Effector memory CD8-positive, alpha-beta T cell (primary cell): ENCODE measurements at regions not wholly inside any gene's neighbourhood (a gene's known extent, or its start where the extent isn't known, plus 50 kb on each side); places are given as distances from the start of the nearest gene placed in this dataset.

Experiments used
- ATAC-seq: fragments of 150-1000 bp; cut with Tn5 transposase; replicated peaks from 2 replicates; pipeline ENCODE4 v1.10.0; 2021; ENCODE audit warnings: mild to moderate bottlenecking, moderate library complexity
- DNase-seq, 3 experiments: peaks; one replicate each; pipeline ENCODE4 v3.0.0; 2021
- H3K27ac Mint-ChIP-seq, 2 donors: one replicate each; pipeline ENCODE4 v1.8.0; 2022; ENCODE audit warnings: mild to moderate bottlenecking in 2 of 2, mixed read lengths in 2 of 2, moderate library complexity in 2 of 2
- H3K27me3 Mint-ChIP-seq, 2 donors: one replicate each; pipeline ENCODE4 v1.8.0; 2022; ENCODE audit warnings: mixed read lengths in 2 of 2
- H3K36me3 Mint-ChIP-seq: one replicate; pipeline ENCODE4 v1.8.0; 2022; ENCODE audit warnings: mild to moderate bottlenecking, moderate library complexity, mixed read lengths; ENCODE audit not compliant: insufficient read depth
- H3K4me1 Mint-ChIP-seq, 2 donors: one replicate each; pipeline ENCODE4 v1.8.0; 2022; ENCODE audit warnings: low read depth in 2 of 2, mixed read lengths in 2 of 2
- H3K4me3 Mint-ChIP-seq, 2 donors: one replicate each; pipeline ENCODE4 v1.8.0; 2022; ENCODE audit warnings: mild to moderate bottlenecking in 2 of 2, mixed read lengths in 2 of 2, moderate library complexity in 2 of 2
- H3K9me3 Mint-ChIP-seq, 2 donors: one replicate each; pipeline ENCODE4 v1.8.0; 2022; ENCODE audit warnings: mixed read lengths in 2 of 2

GRCh38 chr16:87127061-87127765, 190.0 kb downstream of the C16orf95 start:
- no peak for ATAC-seq
- Mint-ChIP-seq H3K4me3 (no peak overlapping the region), H3K4me1 (no peaks in the 10 kb centered on the region), H3K36me3 (no peaks in the 10 kb centered on the region), H3K27ac (no peak overlapping the region), H3K27me3 (peaks cover 3 to 4% of the 10 kb centered on the region in 2 donors), H3K9me3 (peaks cover 0 to 2% of the 10 kb centered on the region in 2 donors)
- no peak for DNase-seq

- Mint-ChIP-seq H3K9me3 (peaks cover 0 to 2% of the 10 kb centered on the region in 2 donors), H3K27ac (no peak overlapping the region), H3K36me3 (no peaks in the 10 kb centered on the region), H3K27me3 (no peaks in the 10 kb centered on the region), H3K4me1 (no peaks in the 10 kb centered on the region), H3K4me3 (no peak overlapping the region)
- DNase-seq (no peak), ATAC-seq (no peak)
Measured at GRCh38 chr16:87127766-87128147, 189.4 kb downstream of the C16orf95 start.

DNA sequence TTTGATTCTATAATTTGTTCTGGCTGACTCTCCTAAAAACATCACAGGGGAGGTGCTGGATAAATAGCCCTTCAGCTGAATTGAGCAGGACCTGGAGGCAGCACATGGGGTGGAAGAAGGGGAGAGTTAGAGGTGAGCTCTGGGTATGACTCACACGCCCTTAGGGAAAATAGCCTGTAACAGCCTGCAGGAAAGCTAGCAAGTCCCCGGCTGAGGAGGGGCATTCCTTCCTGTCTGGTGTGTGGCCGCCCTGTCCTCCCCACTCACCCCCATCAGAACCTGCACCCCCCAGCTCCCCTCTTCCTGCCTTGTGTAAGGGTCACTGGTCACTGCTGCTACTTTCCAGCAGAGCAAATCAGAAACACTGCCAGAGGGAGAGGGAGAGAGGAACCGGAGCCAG, 187.4 kb downstream of the C16orf95 start:
- Mint-ChIP-seq H3K36me3 (no peaks in the 10 kb centered on the region), H3K4me1 (no peaks in the 10 kb centered on the region), H3K4me3 (no peak overlapping the region), H3K27me3 (no peaks in the 10 kb centered on the region), H3K27ac (no peak overlapping the region), H3K9me3 (peaks cover 0 to 2% of the 10 kb centered on the region in 2 donors)
- DNase-seq = no peak
- no peak for ATAC-seq

DNA sequence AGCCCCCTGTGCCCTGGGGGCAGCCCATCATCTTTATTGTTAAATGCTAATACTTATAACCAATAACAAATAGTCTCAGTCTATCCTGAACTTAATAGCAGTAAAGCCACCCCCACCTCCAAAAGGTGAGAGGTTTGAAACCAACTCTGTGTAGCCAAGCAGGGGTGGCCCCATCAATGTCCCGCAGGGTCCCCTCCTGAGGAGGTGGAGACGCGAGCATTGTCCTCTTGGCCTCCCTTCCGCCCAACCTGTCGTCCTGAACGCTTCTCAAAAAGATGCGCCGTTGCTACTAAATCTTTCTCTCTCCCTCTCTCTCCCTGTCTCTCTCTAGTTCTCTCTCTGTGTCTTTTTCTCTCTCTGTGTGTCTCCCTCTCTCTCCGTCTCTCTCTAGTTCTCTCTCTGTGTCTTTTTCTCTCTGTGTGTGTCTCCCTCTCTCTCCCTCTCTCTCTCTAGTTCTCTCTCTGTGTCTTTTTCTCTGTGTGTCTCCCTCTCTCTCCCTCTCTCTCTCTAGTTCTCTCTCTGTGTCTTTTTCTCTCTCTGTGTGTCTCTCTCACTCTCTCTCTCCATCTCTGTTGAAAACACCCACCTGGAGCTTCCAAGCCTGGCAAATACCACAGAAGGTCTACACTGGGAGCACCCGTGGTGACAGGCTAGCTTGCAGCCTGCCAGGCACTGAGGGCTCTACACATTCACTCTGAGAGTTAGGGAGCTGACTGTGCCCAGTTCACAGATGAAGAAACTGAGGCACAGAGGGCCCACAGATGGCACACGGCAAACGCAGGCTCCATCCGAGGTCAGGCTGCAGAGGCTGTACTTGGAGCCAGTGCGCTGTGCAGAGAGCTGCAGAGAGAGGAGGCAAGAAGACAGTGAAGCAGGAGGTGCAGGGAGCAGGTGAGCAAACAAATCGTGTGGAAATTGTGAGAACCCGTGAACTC, 185.9 kb downstream of the C16orf95 start:
- no peaks in the 10 kb centered on the region for H3K4me1 Mint-ChIP-seq
- no peak overlapping the region for H3K4me3 Mint-ChIP-seq
- H3K9me3 Mint-ChIP-seq = peaks cover 0 to 2% of the 10 kb centered on the region in 2 donors
- H3K27ac Mint-ChIP-seq = no peak overlapping the region
- DNase-seq = no peak
- no peaks in the 10 kb centered on the region for H3K36me3 Mint-ChIP-seq
- no peaks in the 10 kb centered on the region for H3K27me3 Mint-ChIP-seq
- no peak for ATAC-seq

GRCh38 chr16:87131996-87132345, 185.2 kb downstream of the C16orf95 start:
- DNase-seq (no peak), ATAC-seq (no peak)
- Mint-ChIP-seq H3K27ac (no peak overlapping the region), H3K27me3 (no peaks in the 10 kb centered on the region), H3K36me3 (no peaks in the 10 kb centered on the region), H3K9me3 (peaks cover 0 to 2% of the 10 kb centered on the region in 2 donors), H3K4me3 (no peak overlapping the region), H3K4me1 (no peaks in the 10 kb centered on the region)

- Mint-ChIP-seq H3K9me3 (peaks cover 0 to 2% of the 10 kb centered on the region in 2 donors), H3K4me1 (no peaks in the 10 kb centered on the region), H3K4me3 (no peak overlapping the region), H3K36me3 (no peaks in the 10 kb centered on the region), H3K27me3 (no peaks in the 10 kb centered on the region), H3K27ac (no peak overlapping the region)
- DNase-seq = no peak
- ATAC-seq = no peak
Measured at GRCh38 chr16:87132361-87133014, 184.7 kb downstream of the C16orf95 start.

- no peak overlapping the region for H3K4me3 Mint-ChIP-seq
- no peak overlapping the region for H3K27ac Mint-ChIP-seq
- DNase-seq (no peak), ATAC-seq (no peak)
- H3K4me1 Mint-ChIP-seq = no peaks in the 10 kb centered on the region
- H3K36me3 Mint-ChIP-seq = no peaks in the 10 kb centered on the region
- no peaks in the 10 kb centered on the region for H3K27me3 Mint-ChIP-seq
- H3K9me3 Mint-ChIP-seq = peaks cover 0 to 2% of the 10 kb centered on the region in 2 donors
Measured at GRCh38 chr16:87133112-87133850, 183.9 kb downstream of the C16orf95 start.

DNA sequence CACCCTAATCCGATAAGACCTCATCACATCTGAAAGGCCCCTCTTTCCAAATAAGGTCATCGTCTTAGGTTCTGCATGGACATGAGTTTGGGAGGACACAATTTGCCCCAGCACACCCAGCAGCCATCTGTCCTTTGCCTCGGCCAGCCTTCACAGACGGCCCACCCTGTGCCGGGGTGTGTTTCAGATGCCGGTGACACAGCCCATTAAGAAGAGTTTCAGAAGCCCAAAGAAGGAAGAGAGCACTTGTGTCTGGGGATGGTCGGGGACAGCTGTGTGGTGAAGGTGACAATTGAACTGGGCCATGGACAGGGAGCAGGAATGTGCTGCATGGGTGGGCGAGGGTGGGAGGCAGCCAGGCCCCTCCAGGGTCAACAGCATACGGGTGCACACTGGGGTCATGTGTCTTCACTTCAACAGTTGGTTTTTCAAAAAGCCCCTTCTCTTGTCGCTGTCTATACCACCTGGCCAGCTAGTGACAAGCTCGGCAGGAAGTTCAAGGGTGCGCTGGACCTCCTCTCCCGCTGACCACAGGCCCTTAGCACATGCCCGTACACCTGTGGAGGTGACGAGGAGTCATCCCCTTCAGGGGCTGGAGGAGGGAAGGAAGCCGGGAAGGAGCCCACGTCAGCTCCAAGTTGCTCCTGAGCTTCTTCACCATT, 183.1 kb downstream of the C16orf95 start:
- H3K36me3 Mint-ChIP-seq = no peaks in the 10 kb centered on the region
- H3K4me1 Mint-ChIP-seq = no peaks in the 10 kb centered on the region
- peaks cover 0 to under 1% of the 10 kb centered on the region in 2 donors for H3K9me3 Mint-ChIP-seq
- H3K4me3 Mint-ChIP-seq = no peak overlapping the region
- no peak overlapping the region for H3K27ac Mint-ChIP-seq
- DNase-seq (no peak), ATAC-seq (no peak)
- peaks cover 0 to 3% of the 10 kb centered on the region in 2 donors for H3K27me3 Mint-ChIP-seq

- no peak overlapping the region for H3K4me3 Mint-ChIP-seq
- H3K27me3 Mint-ChIP-seq = peaks cover 0 to 8% of the 10 kb centered on the region in 2 donors
- H3K4me1 Mint-ChIP-seq = no peaks in the 10 kb centered on the region
- no peak for ATAC-seq
- no peaks in the 10 kb centered on the region for H3K9me3 Mint-ChIP-seq
- no peak for DNase-seq
- no peak overlapping the region for H3K27ac Mint-ChIP-seq
- H3K36me3 Mint-ChIP-seq = no peaks in the 10 kb centered on the region
Measured at GRCh38 chr16:87134628-87134995, 182.6 kb downstream of the C16orf95 start.

DNA sequence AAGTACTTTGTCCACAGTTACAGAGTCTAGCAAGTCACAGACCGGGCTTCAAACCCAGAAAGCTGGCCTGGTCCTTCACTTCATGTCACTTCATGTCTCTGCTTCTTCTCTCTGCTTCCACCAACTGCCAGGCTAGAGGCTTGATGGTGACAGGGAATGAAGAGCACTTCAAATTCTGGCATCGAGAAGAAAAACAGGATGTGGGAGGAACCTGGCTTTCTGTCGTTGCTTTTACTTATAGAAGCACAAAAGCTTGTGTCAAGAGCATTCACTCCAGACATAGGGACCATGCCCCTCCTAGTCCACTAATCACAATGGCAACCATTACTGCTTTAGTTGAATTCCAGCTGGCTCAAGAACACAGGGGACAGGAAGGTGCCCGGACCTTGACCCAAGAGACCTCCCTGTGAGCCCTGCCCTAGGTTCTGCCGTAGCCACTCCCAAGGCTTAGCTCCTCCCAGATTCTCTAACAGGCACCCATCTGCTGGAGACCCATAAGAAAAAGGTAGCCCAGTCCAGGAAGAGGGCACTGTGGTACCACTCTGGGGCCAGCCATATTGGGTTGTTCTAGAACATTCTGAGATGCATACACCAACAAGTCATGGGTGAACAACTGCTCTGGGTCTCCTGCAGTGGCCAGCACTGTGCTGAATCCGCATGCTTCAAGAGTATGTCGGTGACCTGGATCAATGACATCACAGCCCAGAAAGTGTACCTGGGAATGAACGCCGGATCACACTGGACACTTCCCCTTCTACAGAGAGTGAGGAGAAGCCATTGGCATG, 181.8 kb downstream of the C16orf95 start:
- Mint-ChIP-seq H3K9me3 (no peaks in the 10 kb centered on the region), H3K4me1 (no peaks in the 10 kb centered on the region), H3K27me3 (peaks cover 0 to 10% of the 10 kb centered on the region in 2 donors), H3K27ac (no peak overlapping the region), H3K36me3 (no peaks in the 10 kb centered on the region), H3K4me3 (no peak overlapping the region)
- DNase-seq (no peak), ATAC-seq (no peak)

DNA sequence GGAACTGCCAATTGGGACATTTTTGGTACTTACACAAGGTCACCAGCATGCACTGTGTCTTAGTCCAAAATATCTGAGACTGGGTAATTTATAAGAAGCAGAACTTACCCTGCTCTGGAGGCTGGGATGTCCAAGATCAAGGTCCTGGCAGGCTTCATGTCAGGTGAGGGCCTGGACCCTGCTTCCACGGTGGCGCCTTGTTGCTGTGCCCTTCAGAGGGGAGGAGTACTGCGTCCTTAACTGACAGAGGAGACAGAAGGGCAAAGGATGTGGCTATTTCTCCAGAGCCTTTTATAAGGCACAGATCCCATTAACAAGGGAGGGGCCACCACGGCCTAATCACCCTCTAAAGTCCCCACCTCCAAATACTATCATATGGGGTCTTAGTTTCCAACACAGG, 178.9 kb downstream of the C16orf95 start:
- peaks cover 0 to 10% of the 10 kb centered on the region in 2 donors for H3K27me3 Mint-ChIP-seq
- no peaks in the 10 kb centered on the region for H3K4me1 Mint-ChIP-seq
- H3K4me3 Mint-ChIP-seq = no peak overlapping the region
- H3K9me3 Mint-ChIP-seq = no peaks in the 10 kb centered on the region
- no peak for DNase-seq
- no peaks in the 10 kb centered on the region for H3K36me3 Mint-ChIP-seq
- ATAC-seq = no peak
- H3K27ac Mint-ChIP-seq = no peak overlapping the region

- H3K27ac Mint-ChIP-seq = no peak overlapping the region
- no peaks in the 10 kb centered on the region for H3K9me3 Mint-ChIP-seq
- peaks cover 0 to 10% of the 10 kb centered on the region in 2 donors for H3K27me3 Mint-ChIP-seq
- no peak for DNase-seq
- no peaks in the 10 kb centered on the region for H3K4me1 Mint-ChIP-seq
- ATAC-seq = no peak
- no peak overlapping the region for H3K4me3 Mint-ChIP-seq
- H3K36me3 Mint-ChIP-seq = no peaks in the 10 kb centered on the region
Measured at GRCh38 chr16:87138738-87139267, 178.4 kb downstream of the C16orf95 start.
